Kidney epithelial cell (primary cell): ENCODE measurements at regions not wholly inside any gene's neighbourhood (a gene's known extent, or its start where the extent isn't known, plus 50 kb on each side); places are given as distances from the start of the nearest gene placed in this dataset.

ENCODE experiments used
- DNase-seq: peaks from one replicate; pipeline ENCODE4 v3.0.0-alpha.2; 2010; ENCODE audit warnings: low read depth
- H3K27me3 ChIP-seq: 2 replicates; pipeline ENCODE4 v1.6.0; 2011; ENCODE audit warnings: low read length; ENCODE audit not compliant: control insufficient read depth, insufficient read depth
- H3K36me3 ChIP-seq: 2 replicates; pipeline ENCODE4 v1.5.1; 2011; ENCODE audit warnings: low read length; ENCODE audit not compliant: control insufficient read depth, insufficient read depth
- H3K4me3 ChIP-seq: 2 replicates; pipeline ENCODE4 v1.5.1; 2011; ENCODE audit warnings: low read depth, mild to moderate bottlenecking, control low read depth, low read length
- CTCF ChIP-seq: IDR thresholded peaks from 2 replicates; pipeline ENCODE4 v1.5.1; 2011; ENCODE audit warnings: mild to moderate bottlenecking, moderate library complexity, low read length, control low read depth, inconsistent platforms; ENCODE audit not compliant: insufficient read depth, poor library complexity, severe bottlenecking

DNA sequence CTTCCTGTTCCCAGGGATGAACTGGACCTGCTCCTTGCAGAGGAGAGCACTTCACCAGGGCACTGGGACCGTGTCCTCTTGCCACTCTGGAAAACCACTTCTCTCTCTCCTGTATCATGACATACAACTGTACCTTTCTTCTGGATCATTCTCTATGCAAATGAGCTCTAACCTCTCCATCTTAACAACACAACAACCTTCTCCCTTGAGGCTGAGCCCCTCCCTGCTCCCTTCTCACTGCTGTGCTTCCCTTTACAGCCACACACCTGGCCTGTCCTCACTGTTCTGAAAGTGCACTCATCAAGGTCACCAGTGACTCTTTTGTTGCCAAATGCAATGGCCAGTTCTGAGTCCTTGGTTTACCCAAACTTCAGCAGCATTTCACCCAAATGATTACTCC, 54.5 kb upstream of the MRPS6 start:
- TF ChIP-seq CTCF, result no peak
- no peaks in the 10 kb centered on the region for H3K36me3 ChIP-seq
- no peak for DNase-seq
- no peak overlapping the region for H3K4me3 ChIP-seq
- H3K27me3 ChIP-seq, result no peaks in the 10 kb centered on the region

GRCh38 chr21:34018185-34018584, 55.2 kb upstream of the MRPS6 start:
- TF ChIP-seq CTCF, result no peak
- no peak for DNase-seq

GRCh38 chr21:34017039-34017961, 56.1 kb upstream of the MRPS6 start:
- no peaks in the 10 kb centered on the region for H3K36me3 ChIP-seq
- H3K4me3 ChIP-seq, result no peak overlapping the region
- no peaks in the 10 kb centered on the region for H3K27me3 ChIP-seq
- TF ChIP-seq CTCF, result no peak
- DNase-seq, result no peak

More at GRCh38 chr21:34018185-34018584, 55.2 kb upstream of the MRPS6 start:
- no peaks in the 10 kb centered on the region for H3K36me3 ChIP-seq
- no peak overlapping the region for H3K4me3 ChIP-seq
- H3K27me3 ChIP-seq, result no peaks in the 10 kb centered on the region

GRCh38 chr21:34012640-34013039, 60.7 kb upstream of the MRPS6 start:
- H3K27me3 ChIP-seq, result no peaks in the 10 kb centered on the region
- DNase-seq, result no peak
- H3K4me3 ChIP-seq, result no peak overlapping the region
- no peak for TF ChIP-seq CTCF
- no peaks in the 10 kb centered on the region for H3K36me3 ChIP-seq

- no peak for DNase-seq
- H3K36me3 ChIP-seq, result no peaks in the 10 kb centered on the region
- TF ChIP-seq CTCF, result no peak
- no peaks in the 10 kb centered on the region for H3K27me3 ChIP-seq
- H3K4me3 ChIP-seq, result no peak overlapping the region
Measured at GRCh38 chr21:34011660-34012059, 61.7 kb upstream of the MRPS6 start.

DNA sequence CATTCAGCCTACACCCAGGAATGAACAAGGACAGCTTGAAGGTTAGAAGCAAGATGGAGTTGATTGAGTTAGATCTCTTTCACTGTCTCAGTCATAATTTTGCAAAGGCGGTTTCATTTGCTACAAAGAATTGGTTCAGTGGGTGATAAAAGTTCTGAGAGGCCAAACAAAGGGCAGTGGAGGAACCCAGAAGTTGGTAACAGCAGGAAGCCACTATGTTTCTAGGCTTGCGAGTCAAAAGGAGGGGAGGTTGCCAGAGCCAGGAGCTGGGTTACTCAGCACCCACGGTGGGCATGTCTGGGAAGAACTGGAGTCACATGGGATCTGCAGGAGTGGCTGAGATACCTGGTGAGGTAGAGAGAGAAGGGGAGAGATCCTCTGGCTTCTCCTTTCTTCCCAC, 64.2 kb upstream of the MRPS6 start:
- Histone ChIP-seq H3K27me3 (no peaks in the 10 kb centered on the region), H3K4me3 (no peak overlapping the region), H3K36me3 (no peaks in the 10 kb centered on the region)
- DNase-seq, result no peak
- TF ChIP-seq CTCF, result no peak
